ENCODE measurements at regions not wholly inside any gene's neighbourhood (a gene's known extent, or its start where the extent isn't known, plus 50 kb on each side); places are given as distances from the start of the nearest gene placed in this dataset.

- no peak for TF ChIP-seq CTCF (conservative IDR thresholded peaks at IDR 0.05 in 1 of 2, IDR thresholded peaks at IDR 0.05 in 1 of 2; ENCODE audit: low read depth in 1 of 2, low read length in 2 of 2)
- TF ChIP-seq EZH2 (IDR thresholded peaks at IDR 0.05; ENCODE audit: low read length, missing control alignments), result no peak
Observed at GRCh38 chr17:53900951-53901350, 78.2 kb downstream of the KIF2B start.
